CD14-positive monocyte (primary cell): ENCODE measurements at regions not wholly inside any gene's neighbourhood (a gene's known extent, or its start where the extent isn't known, plus 50 kb on each side); places are given as distances from the start of the nearest gene placed in this dataset.

Experiments used
- DNase-seq, 3 donors: peaks; one replicate each; pipeline ENCODE4 v3.0.0-alpha.2; 2011 to 2022
- H2AFZ ChIP-seq: 2 replicates; pipeline ENCODE4 v1.6.0; 2012; ENCODE audit warnings: mild to moderate bottlenecking, low read depth, low read length, inconsistent platforms; ENCODE audit not compliant: insufficient read depth, poor library complexity, severe bottlenecking
- H3K27ac ChIP-seq, 2 donors: 1 replicate in 1 of 2; 2 replicates in 1 of 2; pipeline ENCODE4 v1.5.1; 2012 to 2013; ENCODE audit warnings: low read length in 2 of 2, control low read depth in 1 of 2, inconsistent platforms in 1 of 2, low read depth in 1 of 2, mild to moderate bottlenecking in 1 of 2
- H3K27me3 ChIP-seq, 2 donors: one replicate each; pipeline versions ENCODE4 v1.6.0 to v1.6.1; 2011 to 2013; ENCODE audit warnings: low read length in 2 of 2; ENCODE audit not compliant: control insufficient read depth in 2 of 2, insufficient read depth in 2 of 2
- H3K36me3 ChIP-seq, 2 donors: replicated peaks in 1 of 2; 1 replicate in 1 of 2; 2 replicates in 1 of 2; pipeline versions ENCODE4 v1.5.1 to v1.6.1; 2012 to 2013; ENCODE audit warnings: low read length in 2 of 2, control low read depth in 1 of 2, inconsistent platforms in 1 of 2, mild to moderate bottlenecking in 1 of 2; ENCODE audit not compliant: insufficient read depth in 2 of 2, control insufficient read depth in 1 of 2
- H3K4me1 ChIP-seq, 2 donors: 1 replicate in 1 of 2; 2 replicates in 1 of 2; pipeline versions ENCODE4 v1.5.1 to v1.6.1; 2012 to 2013; ENCODE audit warnings: low read length in 2 of 2, control low read depth in 1 of 2, inconsistent platforms in 1 of 2, mild to moderate bottlenecking in 1 of 2, moderate library complexity in 1 of 2; ENCODE audit not compliant: insufficient read depth in 2 of 2, control insufficient read depth in 1 of 2
- H3K4me2 ChIP-seq: replicated peaks from 2 replicates; pipeline ENCODE3; 2012; ENCODE audit warnings: low read length, moderate library complexity, mild to moderate bottlenecking; ENCODE audit not compliant: poor library complexity, severe bottlenecking; ENCODE audit errors: extremely low read depth
- H3K4me3 ChIP-seq, 3 experiments: fragments of 200-600 bp in 1 of 3; sonication (generic) in 1 of 3; replicated peaks in 1 of 3; 1 replicate in 2 of 3; 2 replicates in 1 of 3; pipeline ENCODE4 v1.5.1; 2011 to 2013; ENCODE audit warnings: low read length in 3 of 3, mild to moderate bottlenecking in 3 of 3, control low read depth in 2 of 3, low read depth in 2 of 3, inconsistent platforms in 1 of 3, moderate library complexity in 1 of 3
- H3K79me2 ChIP-seq: 2 replicates; pipeline ENCODE4 v1.6.0; 2012; ENCODE audit warnings: mild to moderate bottlenecking, control low read depth, inconsistent platforms, low read length, moderate library complexity; ENCODE audit not compliant: insufficient read depth
- H3K9ac ChIP-seq: 2 replicates; pipeline ENCODE4 v1.6.0; 2017; ENCODE audit warnings: low read length, mild to moderate bottlenecking; ENCODE audit not compliant: insufficient read depth, poor library complexity, severe bottlenecking
- H3K9me3 ChIP-seq, 2 donors: replicated peaks in 1 of 2; 1 replicate in 1 of 2; 2 replicates in 1 of 2; pipeline versions ENCODE4 v1.5.1 to v1.6.1; 2012 to 2013; ENCODE audit warnings: low read length in 2 of 2, control low read depth in 1 of 2; ENCODE audit not compliant: control insufficient read depth in 1 of 2, insufficient read depth in 1 of 2
- H4K20me1 ChIP-seq: 2 replicates; pipeline ENCODE4 v1.6.0; 2012; ENCODE audit warnings: mild to moderate bottlenecking, low read length, control low read depth, moderate library complexity; ENCODE audit not compliant: insufficient read depth
- H3K27ac Mint-ChIP-seq, 7 donors: one replicate each; pipeline ENCODE4 v1.8.0; 2020; ENCODE audit warnings: mild to moderate bottlenecking in 7 of 7, mixed read lengths in 7 of 7, moderate library complexity in 6 of 7, inconsistent platforms in 2 of 7
- H3K27me3 Mint-ChIP-seq, 3 donors: one replicate each; pipeline ENCODE4 v1.8.0; 2021 to 2022; ENCODE audit warnings: low read depth in 3 of 3, mild to moderate bottlenecking in 3 of 3, mixed read lengths in 3 of 3, moderate library complexity in 3 of 3, inconsistent platforms in 1 of 3
- H3K36me3 Mint-ChIP-seq, 2 donors: one replicate each; pipeline ENCODE4 v1.8.0; 2020; ENCODE audit warnings: mixed read lengths in 2 of 2, inconsistent platforms in 1 of 2, mild to moderate bottlenecking in 1 of 2
- H3K4me1 Mint-ChIP-seq: one replicate; pipeline ENCODE4 v1.8.0; 2020; ENCODE audit warnings: mild to moderate bottlenecking, mixed read lengths
- H3K4me3 Mint-ChIP-seq, 2 donors: one replicate each; pipeline ENCODE4 v1.8.0; 2020; ENCODE audit warnings: mild to moderate bottlenecking in 2 of 2, mixed read lengths in 2 of 2, moderate library complexity in 1 of 2
- H3K9me3 Mint-ChIP-seq, 7 donors: one replicate each; pipeline ENCODE4 v1.8.0; 2020 to 2022; ENCODE audit warnings: mixed read lengths in 7 of 7, mild to moderate bottlenecking in 6 of 7, moderate library complexity in 6 of 7, inconsistent platforms in 2 of 7
- CTCF ChIP-seq: fragments of 200-600 bp; IDR thresholded peaks from one replicate; pipeline ENCODE4 v1.8.0; 2022; ENCODE audit warnings: antibody characterized with exemption, mild to moderate bottlenecking
- WGBS: methylation state at CpG from one replicate; pipeline ENCODE4 v1.1.5; 2013; ENCODE audit warnings: missing lambda C conversion rate; ENCODE audit not compliant: insufficient coverage; 5-methylcytosine and 5-hydroxymethylcytosine counted together
- intact Hi-C, 2 donors: fragments of 100-400 bp; cut with micrococcal nuclease; formaldehyde crosslinking; loops; one replicate each; pipeline versions ENCODE4 v1.15.0 to v1.15.1; 2023

DNA sequence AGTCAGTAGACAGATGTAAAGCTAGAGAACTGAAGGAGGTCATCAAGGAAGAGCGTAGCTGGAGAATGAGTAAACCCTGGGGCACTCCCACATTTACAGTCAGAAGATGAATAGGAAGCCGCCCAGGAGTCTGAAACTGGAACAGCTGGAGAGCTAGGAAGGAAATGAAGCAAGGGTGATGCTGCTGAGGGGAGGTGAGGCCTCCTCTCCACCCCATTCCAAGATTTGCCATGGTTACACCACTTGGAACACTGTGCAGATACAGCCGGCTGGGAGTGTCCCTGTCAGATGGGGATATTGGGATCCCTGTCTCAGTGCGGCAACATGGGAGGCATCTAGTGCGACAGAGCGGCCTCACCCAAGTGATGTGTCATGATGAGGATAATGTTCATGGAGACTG lies 51.8 kb upstream of the GPI start:
- Mint-ChIP-seq H3K9me3 (peaks cover 0 to 3% (median 0%) of the 10 kb centered on the region in 7 donors), H3K27me3 (peaks cover 9 to 19% (median 13%) of the 10 kb centered on the region in 3 donors), H3K36me3 (no peaks in the 10 kb centered on the region), H3K4me1 (peaks cover 9% of the 10 kb centered on the region), H3K27ac (no peak overlapping the region), H3K4me3 (no peak overlapping the region)
- Histone ChIP-seq H3K9me3 (no peaks in the 10 kb centered on the region), H3K27me3 (no peaks in the 10 kb centered on the region), H3K27ac (no peak overlapping the region), H3K4me3 (no peak overlapping the region), H3K79me2 (no peaks in the 10 kb centered on the region), H3K4me2 (no peak overlapping the region), H4K20me1 (peaks cover 14% of the 10 kb centered on the region), H3K4me1 (peaks cover 4 to 5% of the 10 kb centered on the region in 2 donors), H3K36me3 (no peaks in the 10 kb centered on the region), H3K9ac (no peak overlapping the region), H2AFZ (no peak overlapping the region)
- WGBS = no CpG with 5 or more reads among the region's 6 CpGs
- DNase-seq = no peak
- intact Hi-C loops = no loop called here
- TF ChIP-seq CTCF = no peak

DNA sequence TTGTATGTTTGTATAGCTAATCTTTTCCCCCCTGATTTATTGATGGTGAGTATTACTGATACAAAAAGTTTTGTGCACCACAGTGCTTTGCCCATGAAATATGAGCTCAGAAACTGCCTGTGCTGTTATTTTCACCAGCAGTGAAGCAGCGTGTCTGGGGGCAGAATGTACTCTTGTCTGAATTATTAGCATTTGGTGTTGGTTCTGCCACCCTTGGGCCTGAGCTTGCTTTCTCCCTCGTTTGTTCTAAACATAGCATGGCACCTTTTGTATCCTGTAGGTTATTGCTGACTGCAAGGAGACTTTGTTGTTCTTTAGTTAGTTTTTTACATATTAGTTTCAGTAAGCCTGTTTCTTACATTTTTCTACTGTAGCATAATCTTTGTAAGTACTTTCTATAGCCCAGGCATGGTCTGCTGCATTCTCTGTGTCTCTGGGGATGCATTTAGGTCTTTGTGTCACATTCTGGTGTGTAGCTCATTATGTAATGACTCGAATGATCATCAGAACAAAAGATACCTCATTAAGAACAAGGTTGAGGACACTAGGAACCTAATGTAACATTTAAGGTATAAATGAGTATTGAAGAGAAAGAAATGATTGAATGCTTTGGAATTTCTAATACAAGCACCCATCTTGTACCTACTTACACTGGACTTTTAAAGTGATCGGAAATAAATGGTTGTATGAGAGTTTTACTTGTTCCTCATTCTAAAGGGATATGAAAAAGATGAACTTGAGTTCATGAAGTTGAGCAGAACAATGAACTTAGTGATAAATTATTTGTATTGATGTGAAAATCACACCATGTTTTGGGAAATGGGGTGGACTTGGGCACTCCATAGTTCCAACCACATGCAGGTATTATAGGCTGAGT lies 50.3 kb upstream of the GPI start:
- Histone ChIP-seq H4K20me1 (peaks cover 14% of the 10 kb centered on the region), H3K27ac (no peak overlapping the region), H3K79me2 (no peaks in the 10 kb centered on the region), H3K9me3 (no peaks in the 10 kb centered on the region), H3K4me2 (no peak overlapping the region), H3K9ac (no peak overlapping the region), H2AFZ (no peak overlapping the region), H3K4me1 (no peaks in the 10 kb centered on the region), H3K27me3 (no peaks in the 10 kb centered on the region), H3K4me3 (no peak overlapping the region), H3K36me3 (no peaks in the 10 kb centered on the region)
- WGBS = 89% methylated on average over 1 of the region's 4 CpGs
- TF ChIP-seq CTCF = no peak
- peaks cover 8 to 19% (median 13%) of the 10 kb centered on the region in 3 donors for H3K27me3 Mint-ChIP-seq
- DNase-seq = no peak
- H3K9me3 Mint-ChIP-seq = peaks cover 0 to 3% (median 0%) of the 10 kb centered on the region in 7 donors
- peaks cover 2% of the 10 kb centered on the region for H3K4me1 Mint-ChIP-seq
- no peak overlapping the region for H3K27ac Mint-ChIP-seq
- no peak overlapping the region for H3K4me3 Mint-ChIP-seq
- no peaks in the 10 kb centered on the region for H3K36me3 Mint-ChIP-seq
- intact Hi-C loops = no loop called here
